GM23338 (cell line): ENCODE measurements at regions not wholly inside any gene's neighbourhood (a gene's known extent, or its start where the extent isn't known, plus 50 kb on each side); places are given as distances from the start of the nearest gene placed in this dataset.

Experiments
- CREB1 ChIP-seq: fragments of 250-450 bp; sonication (Bioruptor Pico); IDR thresholded peaks from 2 replicates; pipeline ENCODE4 v1.5.0; 2020; ENCODE audit warnings: low read depth, mild to moderate bottlenecking, moderate library complexity
- EZH2 ChIP-seq: fragments of 200-600 bp; sonication (generic); IDR thresholded peaks from one replicate; pipeline ENCODE4 v1.8.0; 2017; ENCODE audit warnings: antibody characterized with exemption, mild to moderate bottlenecking, low read depth; ENCODE audit not compliant: unreplicated experiment
- EZH2phosphoT487 ChIP-seq: fragments of 200-600 bp; sonication (generic); IDR thresholded peaks from one replicate; pipeline ENCODE4 v1.8.1; 2018; ENCODE audit warnings: antibody characterized with exemption; ENCODE audit not compliant: unreplicated experiment
- JUNB ChIP-seq: IDR thresholded peaks from one replicate; pipeline ENCODE4 v1.6.1; 2016; ENCODE audit warnings: antibody characterized with exemption; ENCODE audit not compliant: unreplicated experiment
- NANOG ChIP-seq: IDR thresholded peaks from 2 replicates; pipeline ENCODE4 v1.6.1; 2016; ENCODE audit warnings: antibody characterized with exemption, borderline replicate concordance
- POLR2AphosphoS5 ChIP-seq: IDR thresholded peaks from 2 replicates; pipeline ENCODE4 v1.6.1; 2016; ENCODE audit warnings: antibody characterized with exemption, low read depth
- STAT1 ChIP-seq: IDR thresholded peaks from one replicate; pipeline ENCODE4 v1.6.1; 2016; ENCODE audit warnings: antibody characterized with exemption; ENCODE audit not compliant: unreplicated experiment
- ZNF114 ChIP-seq: fragments of 250-450 bp; sonication (Bioruptor Pico); IDR thresholded peaks from 2 replicates; pipeline ENCODE4 v1.5.0; 2020; ENCODE audit warnings: mild to moderate bottlenecking, moderate library complexity
- ZNF331 ChIP-seq: fragments of 250-450 bp; sonication (Bioruptor Pico); IDR thresholded peaks from 2 replicates; pipeline ENCODE4 v1.5.0; 2020; ENCODE audit warnings: low read depth, mild to moderate bottlenecking, moderate library complexity
- TF ChIP-seq, protein P1 (sequence below), 2 experiments: fragments of 200-600 bp in 1 of 2; sonication (generic) in 1 of 2; conservative IDR thresholded peaks; 2 replicates each; pipeline versions ENCODE4 v1.5.1 to v1.6.1; 2016 to 2017; ENCODE audit warnings: antibody characterized with exemption in 2 of 2, low read depth in 2 of 2, mild to moderate bottlenecking in 2 of 2, moderate library complexity in 1 of 2
- TF ChIP-seq, protein P2 (sequence below): IDR thresholded peaks from one replicate; pipeline ENCODE4 v1.6.1; 2018; ENCODE audit warnings: antibody characterized with exemption; ENCODE audit not compliant: unreplicated experiment
- TF ChIP-seq, protein P3 (sequence below): fragments of 250-450 bp; sonication (Bioruptor Pico); IDR thresholded peaks from 2 replicates; pipeline ENCODE4 v1.5.0; 2020; ENCODE audit warnings: mild to moderate bottlenecking, moderate library complexity
- TF ChIP-seq, protein P4 (sequence below): IDR thresholded peaks from 2 replicates; pipeline ENCODE4 v1.6.1; 2016; ENCODE audit warnings: antibody characterized with exemption

DNA sequence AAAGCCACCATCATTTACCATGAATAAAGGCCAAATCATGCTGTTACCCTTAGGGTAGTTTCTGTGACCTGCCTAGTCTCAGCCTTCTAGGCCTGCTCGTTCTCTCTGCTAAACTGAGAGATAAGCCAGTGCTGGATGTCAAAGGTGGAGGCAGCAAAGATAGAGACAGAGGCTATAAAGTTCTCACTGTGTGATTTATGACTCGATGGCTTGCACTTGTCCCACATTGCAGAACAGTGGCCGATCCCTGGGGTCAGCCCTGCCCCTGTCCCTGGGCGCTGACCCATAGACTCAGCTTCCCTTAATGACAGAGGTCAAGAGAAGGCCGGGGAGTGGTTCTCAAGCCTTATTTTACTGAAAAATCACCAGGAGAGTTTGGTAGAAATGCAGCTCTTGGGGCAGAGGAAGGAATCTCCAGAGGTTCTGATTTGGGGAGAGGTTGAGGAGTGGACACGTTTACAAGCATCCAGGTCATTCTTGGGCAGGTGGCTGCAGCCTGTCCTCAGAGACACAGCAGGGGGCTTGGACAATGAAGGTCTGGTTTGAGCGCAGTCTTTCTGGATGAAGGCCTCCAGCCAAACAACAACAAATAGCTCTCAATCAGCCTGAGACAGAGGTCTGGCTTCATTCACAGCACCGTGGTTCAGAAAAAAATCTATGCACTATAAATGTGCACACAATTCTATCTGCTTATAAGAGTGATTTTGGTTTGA is 143.5 kb downstream of the ACKR3 start:
- TF ChIP-seq, protein P1, sequence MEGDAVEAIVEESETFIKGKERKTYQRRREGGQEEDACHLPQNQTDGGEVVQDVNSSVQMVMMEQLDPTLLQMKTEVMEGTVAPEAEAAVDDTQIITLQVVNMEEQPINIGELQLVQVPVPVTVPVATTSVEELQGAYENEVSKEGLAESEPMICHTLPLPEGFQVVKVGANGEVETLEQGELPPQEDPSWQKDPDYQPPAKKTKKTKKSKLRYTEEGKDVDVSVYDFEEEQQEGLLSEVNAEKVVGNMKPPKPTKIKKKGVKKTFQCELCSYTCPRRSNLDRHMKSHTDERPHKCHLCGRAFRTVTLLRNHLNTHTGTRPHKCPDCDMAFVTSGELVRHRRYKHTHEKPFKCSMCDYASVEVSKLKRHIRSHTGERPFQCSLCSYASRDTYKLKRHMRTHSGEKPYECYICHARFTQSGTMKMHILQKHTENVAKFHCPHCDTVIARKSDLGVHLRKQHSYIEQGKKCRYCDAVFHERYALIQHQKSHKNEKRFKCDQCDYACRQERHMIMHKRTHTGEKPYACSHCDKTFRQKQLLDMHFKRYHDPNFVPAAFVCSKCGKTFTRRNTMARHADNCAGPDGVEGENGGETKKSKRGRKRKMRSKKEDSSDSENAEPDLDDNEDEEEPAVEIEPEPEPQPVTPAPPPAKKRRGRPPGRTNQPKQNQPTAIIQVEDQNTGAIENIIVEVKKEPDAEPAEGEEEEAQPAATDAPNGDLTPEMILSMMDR (conservative IDR thresholded peaks at IDR 0.05; ENCODE audit: low read depth in 2 of 2) = no peak
- TF ChIP-seq EZH2 = no peak
- no peak for TF ChIP-seq JUNB
- TF ChIP-seq, protein P2, sequence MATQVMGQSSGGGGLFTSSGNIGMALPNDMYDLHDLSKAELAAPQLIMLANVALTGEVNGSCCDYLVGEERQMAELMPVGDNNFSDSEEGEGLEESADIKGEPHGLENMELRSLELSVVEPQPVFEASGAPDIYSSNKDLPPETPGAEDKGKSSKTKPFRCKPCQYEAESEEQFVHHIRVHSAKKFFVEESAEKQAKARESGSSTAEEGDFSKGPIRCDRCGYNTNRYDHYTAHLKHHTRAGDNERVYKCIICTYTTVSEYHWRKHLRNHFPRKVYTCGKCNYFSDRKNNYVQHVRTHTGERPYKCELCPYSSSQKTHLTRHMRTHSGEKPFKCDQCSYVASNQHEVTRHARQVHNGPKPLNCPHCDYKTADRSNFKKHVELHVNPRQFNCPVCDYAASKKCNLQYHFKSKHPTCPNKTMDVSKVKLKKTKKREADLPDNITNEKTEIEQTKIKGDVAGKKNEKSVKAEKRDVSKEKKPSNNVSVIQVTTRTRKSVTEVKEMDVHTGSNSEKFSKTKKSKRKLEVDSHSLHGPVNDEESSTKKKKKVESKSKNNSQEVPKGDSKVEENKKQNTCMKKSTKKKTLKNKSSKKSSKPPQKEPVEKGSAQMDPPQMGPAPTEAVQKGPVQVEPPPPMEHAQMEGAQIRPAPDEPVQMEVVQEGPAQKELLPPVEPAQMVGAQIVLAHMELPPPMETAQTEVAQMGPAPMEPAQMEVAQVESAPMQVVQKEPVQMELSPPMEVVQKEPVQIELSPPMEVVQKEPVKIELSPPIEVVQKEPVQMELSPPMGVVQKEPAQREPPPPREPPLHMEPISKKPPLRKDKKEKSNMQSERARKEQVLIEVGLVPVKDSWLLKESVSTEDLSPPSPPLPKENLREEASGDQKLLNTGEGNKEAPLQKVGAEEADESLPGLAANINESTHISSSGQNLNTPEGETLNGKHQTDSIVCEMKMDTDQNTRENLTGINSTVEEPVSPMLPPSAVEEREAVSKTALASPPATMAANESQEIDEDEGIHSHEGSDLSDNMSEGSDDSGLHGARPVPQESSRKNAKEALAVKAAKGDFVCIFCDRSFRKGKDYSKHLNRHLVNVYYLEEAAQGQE = no peak
- TF ChIP-seq EZH2phosphoT487 = no peak
- TF ChIP-seq CREB1 (CRISPR knock-in tag) = no peak
- TF ChIP-seq, protein P3, sequence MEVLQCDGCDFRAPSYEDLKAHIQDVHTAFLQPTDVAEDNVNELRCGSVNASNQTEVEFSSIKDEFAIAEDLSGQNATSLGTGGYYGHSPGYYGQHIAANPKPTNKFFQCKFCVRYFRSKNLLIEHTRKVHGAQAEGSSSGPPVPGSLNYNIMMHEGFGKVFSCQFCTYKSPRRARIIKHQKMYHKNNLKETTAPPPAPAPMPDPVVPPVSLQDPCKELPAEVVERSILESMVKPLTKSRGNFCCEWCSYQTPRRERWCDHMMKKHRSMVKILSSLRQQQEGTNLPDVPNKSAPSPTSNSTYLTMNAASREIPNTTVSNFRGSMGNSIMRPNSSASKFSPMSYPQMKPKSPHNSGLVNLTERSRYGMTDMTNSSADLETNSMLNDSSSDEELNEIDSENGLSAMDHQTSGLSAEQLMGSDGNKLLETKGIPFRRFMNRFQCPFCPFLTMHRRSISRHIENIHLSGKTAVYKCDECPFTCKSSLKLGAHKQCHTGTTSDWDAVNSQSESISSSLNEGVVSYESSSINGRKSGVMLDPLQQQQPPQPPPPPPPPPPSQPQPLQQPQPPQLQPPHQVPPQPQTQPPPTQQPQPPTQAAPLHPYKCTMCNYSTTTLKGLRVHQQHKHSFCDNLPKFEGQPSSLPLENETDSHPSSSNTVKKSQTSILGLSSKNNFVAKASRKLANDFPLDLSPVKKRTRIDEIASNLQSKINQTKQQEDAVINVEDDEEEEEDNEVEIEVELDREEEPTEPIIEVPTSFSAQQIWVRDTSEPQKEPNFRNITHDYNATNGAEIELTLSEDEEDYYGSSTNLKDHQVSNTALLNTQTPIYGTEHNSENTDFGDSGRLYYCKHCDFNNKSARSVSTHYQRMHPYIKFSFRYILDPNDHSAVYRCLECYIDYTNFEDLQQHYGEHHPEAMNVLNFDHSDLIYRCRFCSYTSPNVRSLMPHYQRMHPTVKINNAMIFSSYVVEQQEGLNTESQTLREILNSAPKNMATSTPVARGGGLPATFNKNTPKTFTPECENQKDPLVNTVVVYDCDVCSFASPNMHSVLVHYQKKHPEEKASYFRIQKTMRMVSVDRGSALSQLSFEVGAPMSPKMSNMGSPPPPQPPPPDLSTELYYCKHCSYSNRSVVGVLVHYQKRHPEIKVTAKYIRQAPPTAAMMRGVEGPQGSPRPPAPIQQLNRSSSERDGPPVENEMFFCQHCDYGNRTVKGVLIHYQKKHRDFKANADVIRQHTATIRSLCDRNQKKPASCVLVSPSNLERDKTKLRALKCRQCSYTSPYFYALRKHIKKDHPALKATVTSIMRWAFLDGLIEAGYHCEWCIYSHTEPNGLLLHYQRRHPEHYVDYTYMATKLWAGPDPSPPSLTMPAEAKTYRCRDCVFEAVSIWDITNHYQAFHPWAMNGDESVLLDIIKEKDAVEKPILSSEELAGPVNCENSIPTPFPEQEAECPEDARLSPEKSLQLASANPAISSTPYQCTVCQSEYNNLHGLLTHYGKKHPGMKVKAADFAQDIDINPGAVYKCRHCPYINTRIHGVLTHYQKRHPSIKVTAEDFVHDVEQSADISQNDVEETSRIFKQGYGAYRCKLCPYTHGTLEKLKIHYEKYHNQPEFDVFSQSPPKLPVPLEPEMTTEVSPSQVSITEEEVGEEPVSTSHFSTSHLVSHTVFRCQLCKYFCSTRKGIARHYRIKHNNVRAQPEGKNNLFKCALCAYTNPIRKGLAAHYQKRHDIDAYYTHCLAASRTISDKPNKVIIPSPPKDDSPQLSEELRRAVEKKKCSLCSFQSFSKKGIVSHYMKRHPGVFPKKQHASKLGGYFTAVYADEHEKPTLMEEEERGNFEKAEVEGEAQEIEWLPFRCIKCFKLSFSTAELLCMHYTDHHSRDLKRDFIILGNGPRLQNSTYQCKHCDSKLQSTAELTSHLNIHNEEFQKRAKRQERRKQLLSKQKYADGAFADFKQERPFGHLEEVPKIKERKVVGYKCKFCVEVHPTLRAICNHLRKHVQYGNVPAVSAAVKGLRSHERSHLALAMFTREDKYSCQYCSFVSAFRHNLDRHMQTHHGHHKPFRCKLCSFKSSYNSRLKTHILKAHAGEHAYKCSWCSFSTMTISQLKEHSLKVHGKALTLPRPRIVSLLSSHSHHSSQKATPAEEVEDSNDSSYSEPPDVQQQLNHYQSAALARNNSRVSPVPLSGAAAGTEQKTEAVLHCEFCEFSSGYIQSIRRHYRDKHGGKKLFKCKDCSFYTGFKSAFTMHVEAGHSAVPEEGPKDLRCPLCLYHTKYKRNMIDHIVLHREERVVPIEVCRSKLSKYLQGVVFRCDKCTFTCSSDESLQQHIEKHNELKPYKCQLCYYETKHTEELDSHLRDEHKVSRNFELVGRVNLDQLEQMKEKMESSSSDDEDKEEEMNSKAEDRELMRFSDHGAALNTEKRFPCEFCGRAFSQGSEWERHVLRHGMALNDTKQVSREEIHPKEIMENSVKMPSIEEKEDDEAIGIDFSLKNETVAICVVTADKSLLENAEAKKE = no peak
- TF ChIP-seq POLR2AphosphoS5 = no peak
- TF ChIP-seq ZNF331 (CRISPR knock-in tag) = no peak
- TF ChIP-seq STAT1 = no peak
- no peak for TF ChIP-seq NANOG
- TF ChIP-seq, protein P4, sequence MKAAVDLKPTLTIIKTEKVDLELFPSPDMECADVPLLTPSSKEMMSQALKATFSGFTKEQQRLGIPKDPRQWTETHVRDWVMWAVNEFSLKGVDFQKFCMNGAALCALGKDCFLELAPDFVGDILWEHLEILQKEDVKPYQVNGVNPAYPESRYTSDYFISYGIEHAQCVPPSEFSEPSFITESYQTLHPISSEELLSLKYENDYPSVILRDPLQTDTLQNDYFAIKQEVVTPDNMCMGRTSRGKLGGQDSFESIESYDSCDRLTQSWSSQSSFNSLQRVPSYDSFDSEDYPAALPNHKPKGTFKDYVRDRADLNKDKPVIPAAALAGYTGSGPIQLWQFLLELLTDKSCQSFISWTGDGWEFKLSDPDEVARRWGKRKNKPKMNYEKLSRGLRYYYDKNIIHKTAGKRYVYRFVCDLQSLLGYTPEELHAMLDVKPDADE = no peak
- no peak for TF ChIP-seq ZNF114
